IMR-90 (cell line): ENCODE measurements at regions not wholly inside any gene's neighbourhood (a gene's known extent, or its start where the extent isn't known, plus 50 kb on each side); places are given as distances from the start of the nearest gene placed in this dataset.

Experiments used
- ATAC-seq: fragments of 200-7000 bp; cut with Tn5 transposase; 2 replicates; pipeline ENCODE4 v1.9.1; 2020; ENCODE audit warnings: low read depth, mild to moderate bottlenecking, moderate library complexity
- BruUV-seq: library from RNA; stranded (reverse); fragments of 400-500 nt; replicated peaks from 2 replicates; lab custom pipeline; 2021; lab: Mats Ljungman, UMichigan
- CTCF ChIA-PET: fragments of 300-600 bp; formaldehyde crosslinking; extraction: SDS; loops from one replicate; lab custom pipeline; 2021; ENCODE audit warnings: antibody characterized with exemption; lab: Yijun Ruan, JAX
- POLR2A ChIA-PET: fragments of 300-600 bp; sonication (Branson Sonifier 250); formaldehyde crosslinking; loops from one replicate; lab custom pipeline; 2022; ENCODE audit warnings: antibody characterized with exemption; ENCODE audit not compliant: unreplicated experiment; lab: Charles Lee
- DNase-seq: peaks from one replicate; pipeline ENCODE4 v3.0.0; 2013
- H2AFZ ChIP-seq: replicated peaks from 2 replicates; pipeline ENCODE3; 2013; ENCODE audit warnings: low read length, mild to moderate bottlenecking; ENCODE audit not compliant: poor library complexity
- H2AK5ac ChIP-seq: 2 replicates; pipeline ENCODE4 v1.6.1; 2013; ENCODE audit warnings: low read depth, low read length, inconsistent platforms
- H2AK9ac ChIP-seq: replicated peaks from 2 replicates; pipeline ENCODE3; 2013; ENCODE audit warnings: mild to moderate bottlenecking, low read depth, low read length, moderate library complexity; ENCODE audit not compliant: poor library complexity
- H2BK120ac ChIP-seq: 2 replicates; pipeline ENCODE4 v1.6.1; 2013; ENCODE audit warnings: low read depth, low read length, inconsistent platforms
- H2BK15ac ChIP-seq: 3 replicates; pipeline ENCODE4 v1.6.1; 2013; ENCODE audit warnings: low read depth, low read length, inconsistent platforms
- H2BK20ac ChIP-seq: 2 replicates; pipeline ENCODE4 v1.6.1; 2013; ENCODE audit warnings: low read depth, mild to moderate bottlenecking, inconsistent platforms, low read length, moderate library complexity
- H2BK5ac ChIP-seq: 2 replicates; pipeline ENCODE4 v1.6.1; 2013; ENCODE audit warnings: mild to moderate bottlenecking, low read depth, low read length, inconsistent platforms; ENCODE audit not compliant: poor library complexity, severe bottlenecking
- H3K14ac ChIP-seq: replicated peaks from 2 replicates; pipeline ENCODE4 v1.6.1; 2013; ENCODE audit warnings: low read depth, low read length, inconsistent platforms
- H3K18ac ChIP-seq: 2 replicates; pipeline ENCODE4 v1.6.1; 2013; ENCODE audit warnings: low read depth, low read length, control low read depth
- H3K23ac ChIP-seq: 2 replicates; pipeline ENCODE4 v1.6.1; 2013; ENCODE audit warnings: low read depth, low read length, inconsistent platforms
- H3K27ac ChIP-seq: 2 replicates; pipeline ENCODE4 v1.5.1; 2013; ENCODE audit warnings: mild to moderate bottlenecking, control low read depth, low read length; ENCODE audit not compliant: insufficient read depth
- H3K27me3 ChIP-seq: 2 replicates; pipeline ENCODE4 v1.6.1; 2013; ENCODE audit warnings: low read length; ENCODE audit not compliant: control insufficient read depth, insufficient read depth
- H3K36me3 ChIP-seq: 2 replicates; pipeline ENCODE4 v1.6.1; 2013; ENCODE audit warnings: low read length, mixed read lengths; ENCODE audit not compliant: control insufficient read depth, insufficient read depth
- H3K4ac ChIP-seq: 2 replicates; pipeline ENCODE4 v1.6.1; 2013; ENCODE audit warnings: low read depth, low read length, inconsistent platforms
- H3K4me1 ChIP-seq: 2 replicates; pipeline ENCODE4 v1.6.1; 2013; ENCODE audit warnings: low read length, mixed read lengths; ENCODE audit not compliant: control insufficient read depth, insufficient read depth
- H3K4me2 ChIP-seq: 2 replicates; pipeline ENCODE4 v1.6.1; 2013; ENCODE audit warnings: low read depth, mild to moderate bottlenecking, control low read depth, low read length, moderate library complexity
- H3K4me3 ChIP-seq: 2 replicates; pipeline ENCODE4 v1.5.1; 2013; ENCODE audit warnings: low read depth, mild to moderate bottlenecking, control low read depth, low read length, moderate library complexity; ENCODE audit not compliant: insufficient read depth
- H3K56ac ChIP-seq: 2 replicates; pipeline ENCODE4 v1.6.1; 2013; ENCODE audit warnings: low read length, inconsistent platforms; ENCODE audit not compliant: insufficient read depth; ENCODE audit errors: extremely low read depth
- H3K79me1 ChIP-seq, 2 experiments: 2 replicates each; pipeline ENCODE4 v1.6.1; 2013; ENCODE audit warnings: low read length in 2 of 2, inconsistent platforms in 1 of 2, low read depth in 1 of 2
- H3K9ac ChIP-seq: 2 replicates; pipeline ENCODE4 v1.6.1; 2013; ENCODE audit warnings: low read depth, low read length, control low read depth
- H3K9me1 ChIP-seq: 2 replicates; pipeline ENCODE4 v1.6.1; 2013; ENCODE audit warnings: low read length, inconsistent platforms; ENCODE audit not compliant: insufficient read depth
- H3K9me3 ChIP-seq: 2 replicates; pipeline ENCODE4 v1.6.1; 2013; ENCODE audit warnings: low read length; ENCODE audit not compliant: control insufficient read depth, insufficient read depth
- H4K20me1 ChIP-seq: 2 replicates; pipeline ENCODE4 v1.6.1; 2013; ENCODE audit warnings: low read length, inconsistent platforms; ENCODE audit not compliant: insufficient read depth
- H4K5ac ChIP-seq: 2 replicates; pipeline ENCODE4 v1.6.1; 2013; ENCODE audit warnings: mild to moderate bottlenecking, low read depth, low read length, control low read depth
- H4K8ac ChIP-seq, 2 experiments: 2 replicates each; pipeline ENCODE4 v1.6.1; 2013; ENCODE audit warnings: low read depth in 2 of 2, low read length in 2 of 2, control low read depth in 1 of 2, inconsistent platforms in 1 of 2
- H4K91ac ChIP-seq: 2 replicates; pipeline ENCODE4 v1.6.1; 2013; ENCODE audit warnings: low read depth, low read length, inconsistent platforms; ENCODE audit not compliant: insufficient read depth
- MAZ ChIP-seq: IDR thresholded peaks from 2 replicates; pipeline ENCODE4 v1.6.1; 2012; ENCODE audit warnings: low read depth, mild to moderate bottlenecking, low read length, improper control_type of control experiment, moderate library complexity, borderline replicate concordance
- MXI1 ChIP-seq: IDR thresholded peaks from 2 replicates; pipeline ENCODE4 v1.6.1; 2012; ENCODE audit warnings: low read depth, mild to moderate bottlenecking, low read length, moderate library complexity, borderline replicate concordance
- POLR2A ChIP-seq: IDR thresholded peaks from 2 replicates; pipeline ENCODE4 v1.6.1; 2012; ENCODE audit warnings: mild to moderate bottlenecking, low read depth, low read length
- USF2 ChIP-seq: fragments of 150-350 bp; IDR thresholded peaks from 2 replicates; pipeline ENCODE4 v1.6.1; 2017; ENCODE audit warnings: mild to moderate bottlenecking, antibody characterized with exemption, low read length, low read depth
- WGBS, 2 experiments: methylation state at CpG; one replicate each; pipeline versions ENCODE4 v1.1.5 to v1.1.7; 2013; ENCODE audit warnings: missing lambda C conversion rate in 2 of 2; ENCODE audit not compliant: insufficient read length in 1 of 2; ENCODE audit errors: extremely low coverage in 2 of 2; 5-methylcytosine and 5-hydroxymethylcytosine counted together
- dilution Hi-C: fragments of 300-500 bp; cut with HindIII; formaldehyde crosslinking; loops from one replicate; pipeline ENCODE4 v1.14.3; 2018; ENCODE audit warnings: low sequenced_read_pairs; ENCODE audit not compliant: unreplicated experiment
- in situ Hi-C: fragments of 300-500 bp; cut with MboI; formaldehyde crosslinking; loops from 3 replicates; pipeline ENCODE4 v1.14.3; 2019; ENCODE audit warnings: low sequenced_read_pairs, inconsistent platforms, mixed read lengths
- intact Hi-C: fragments of 100-400 bp; cut with micrococcal nuclease; formaldehyde crosslinking; loops from 2 replicates; pipeline ENCODE4 v1.10.0; 2022

GRCh38 chr6:26234421-26235301 is 130.3 kb upstream of the BTN3A2 start:
- Histone ChIP-seq H2BK15ac (no peak overlapping the region; the same call in 2 of the 3 replicates), H3K56ac (peak overlapping the region; percentile 76), H2BK5ac (peak overlapping the region; percentile 80), H3K23ac (peak overlapping the region; percentile 91), H3K4me1 (0 out of 2 replicates have a peak, but pooled peaks cover 2% of the 10 kb centered on the region), H3K36me3 (no peaks in the 10 kb centered on the region), H3K9me1 (no peaks in the 10 kb centered on the region), H2AFZ (peak overlapping the region; percentile 87), H4K20me1 (no peaks in the 10 kb centered on the region), H4K91ac (no peak overlapping the region), H3K9me3 (no peaks in the 10 kb centered on the region), H3K9ac (peak overlapping the region; percentile 77), H3K14ac (peak overlapping the region; percentile 66; the same call in 1 of the 2 replicates), H2AK9ac (peak overlapping the region; percentile 74), H3K4me3 (peak overlapping the region; percentile 53), H2BK120ac (peak overlapping the region; percentile 75), H3K79me1 (no peaks in the 10 kb centered on the region), H3K27ac (peak overlapping the region; percentile 56), H4K5ac (no peak overlapping the region), H3K18ac (peak overlapping the region; percentile 59; the same call in 1 of the 2 replicates), H2AK5ac (no peak overlapping the region), H3K27me3 (no peaks in the 10 kb centered on the region), H2BK20ac (peak overlapping the region; percentile 56; the same call in 1 of the 2 replicates), H4K8ac (no peak overlapping the region; a peak in 2 of 4 replicates), H3K4ac (peak overlapping the region; percentile 75), H3K4me2 (peak overlapping the region; percentile 97)
- CTCF ChIA-PET, result interaction anchor here (0.9 to 1.1 kb wide), 2 partner anchors 14 to 18 kb away, joined by 3 to 5 read pairs; a partner anchor contains a TSS
- no peak for TF ChIP-seq MAZ
- peak; percentile 66; the same call in 1 of the 2 replicates for TF ChIP-seq MXI1
- peak; percentile 94 for TF ChIP-seq POLR2A
- 0 out of 2 replicates have a peak, but pooled peaks have one; percentile 19 for TF ChIP-seq USF2
- dilution Hi-C loops (no loop called here), in situ Hi-C loops (no loop called here), intact Hi-C loops (no loop called here)
- ATAC-seq (peak; percentile 89), DNase-seq (peak; percentile 84)
- POLR2A ChIA-PET, result interaction anchor here (0.5 to 2.5 kb wide), 6 partner anchors 9 to 909 kb away, joined by 3 to 7 read pairs (median 5); a partner anchor contains a TSS
- BruUV-seq, result TSS peak; percentile 99
- WGBS, 2 experiments, result 1% methylated on average over 18 of the region's 36 CpGs; no CpG with 5 or more reads in 1 of the 2 experiments
